GM19035 (cell line): ENCODE measurements at regions not wholly inside any gene's neighbourhood (a gene's known extent, or its start where the extent isn't known, plus 50 kb on each side); places are given as distances from the start of the nearest gene placed in this dataset.

ENCODE experiments used
- ATAC-seq: cut with Tn5 transposase; IDR thresholded peaks from one replicate; pipeline ENCODE4 v1.9.1; 2021; ENCODE audit not compliant: unreplicated experiment

- ATAC-seq, result no peak
Measured at GRCh38 chr7:46741938-46742540, 821.0 kb upstream of the IGFBP3 start.

- no peak for ATAC-seq
Measured at GRCh38 chr7:46741181-46741580, 820.1 kb upstream of the IGFBP3 start.

- no peak for ATAC-seq
Measured at GRCh38 chr7:46739518-46740234, 818.6 kb upstream of the IGFBP3 start.

- no peak for ATAC-seq
Measured at GRCh38 chr7:46738796-46739195, 817.7 kb upstream of the IGFBP3 start.

- no peak for ATAC-seq
Measured at GRCh38 chr7:46738165-46738564, 817.1 kb upstream of the IGFBP3 start.

GRCh38 chr7:46725838-46726237 lies 804.8 kb upstream of the IGFBP3 start:
- ATAC-seq, result no peak

GRCh38 chr7:46725136-46725535 lies 804.1 kb upstream of the IGFBP3 start:
- ATAC-seq, result no peak

GRCh38 chr7:46723742-46724141 lies 802.7 kb upstream of the IGFBP3 start:
- no peak for ATAC-seq

GRCh38 chr7:46723003-46723402 lies 801.9 kb upstream of the IGFBP3 start:
- no peak for ATAC-seq

- ATAC-seq, result no peak
Measured at GRCh38 chr7:46720761-46721160, 799.7 kb upstream of the IGFBP3 start.

GRCh38 chr7:46719616-46720015 lies 798.5 kb upstream of the IGFBP3 start:
- no peak for ATAC-seq

GRCh38 chr7:46716926-46717325 lies 795.9 kb upstream of the IGFBP3 start:
- ATAC-seq, result no peak

- ATAC-seq, result no peak
Measured at GRCh38 chr7:46715579-46715978, 794.5 kb upstream of the IGFBP3 start.

GRCh38 chr7:46714904-46715303 lies 793.8 kb upstream of the IGFBP3 start:
- no peak for ATAC-seq

- no peak for ATAC-seq
Measured at GRCh38 chr7:46713868-46714596, 793.0 kb upstream of the IGFBP3 start.

GRCh38 chr7:46710927-46711326 lies 789.9 kb upstream of the IGFBP3 start:
- no peak for ATAC-seq

- ATAC-seq, result no peak
Measured at GRCh38 chr7:46707973-46708372, 786.9 kb upstream of the IGFBP3 start.

- no peak for ATAC-seq
Measured at GRCh38 chr7:46705386-46706255, 784.5 kb upstream of the IGFBP3 start.

- ATAC-seq, result no peak
Measured at GRCh38 chr7:46696741-46697140, 775.7 kb upstream of the IGFBP3 start.

GRCh38 chr7:46695051-46695708 lies 774.1 kb upstream of the IGFBP3 start:
- ATAC-seq, result no peak

- ATAC-seq, result no peak
Measured at GRCh38 chr7:46694058-46694457, 773.0 kb upstream of the IGFBP3 start.
